GM18517 (cell line): ENCODE measurements at regions not wholly inside any gene's neighbourhood (a gene's known extent, or its start where the extent isn't known, plus 50 kb on each side); places are given as distances from the start of the nearest gene placed in this dataset.

Source experiments
- ATAC-seq: cut with Tn5 transposase; IDR thresholded peaks from one replicate; pipeline ENCODE4 v1.9.1; 2021; ENCODE audit warnings: mild to moderate bottlenecking, moderate library complexity; ENCODE audit not compliant: unreplicated experiment

GRCh38 chr12:59010941-59011340 lies 90.6 kb upstream of the LRIG3 start:
- no peak for ATAC-seq

DNA sequence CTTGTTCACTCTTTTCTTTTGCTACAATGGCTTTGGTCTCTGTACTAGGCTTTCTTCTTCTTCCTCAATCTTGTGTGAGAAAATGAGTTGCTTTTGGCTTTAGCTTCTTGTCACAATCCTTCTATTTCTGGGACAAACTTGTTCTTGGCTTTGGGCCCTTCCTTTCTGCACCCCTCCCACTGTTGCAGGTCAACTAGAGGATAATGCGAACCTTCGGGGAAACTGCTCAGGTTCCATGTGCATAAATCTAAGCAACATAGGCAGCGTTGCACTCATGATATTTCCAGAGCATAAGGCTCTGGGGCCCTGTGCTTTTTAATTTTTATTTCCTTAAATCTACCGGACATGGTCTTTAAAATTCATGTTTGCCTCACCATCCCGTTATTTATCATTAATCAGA lies 89.8 kb upstream of the LRIG3 start:
- ATAC-seq: no peak

DNA sequence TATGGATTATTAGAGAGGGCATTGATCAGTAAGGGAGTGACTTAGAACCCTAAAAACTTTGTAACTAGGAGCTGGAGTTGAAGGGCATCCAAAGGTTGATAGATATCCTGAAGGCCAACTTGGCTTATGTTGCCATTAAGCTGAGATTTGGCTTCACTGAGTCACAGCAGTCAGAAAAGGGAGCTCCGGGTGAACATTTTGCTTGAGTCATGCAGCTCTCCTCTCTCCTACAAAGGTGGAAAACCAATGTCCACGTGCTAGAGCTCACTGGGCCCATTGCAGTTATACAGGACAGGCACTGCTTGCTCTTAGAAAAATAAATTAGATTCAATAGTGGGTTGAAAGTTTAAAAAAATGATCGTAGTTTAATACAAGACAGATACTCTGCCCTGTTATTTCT lies 87.3 kb upstream of the LRIG3 start:
- no peak for ATAC-seq

GRCh38 chr12:59005193-59005955 lies 85.1 kb upstream of the LRIG3 start:
- no peak for ATAC-seq

GRCh38 chr12:59004456-59004855 lies 84.2 kb upstream of the LRIG3 start:
- no peak for ATAC-seq

DNA sequence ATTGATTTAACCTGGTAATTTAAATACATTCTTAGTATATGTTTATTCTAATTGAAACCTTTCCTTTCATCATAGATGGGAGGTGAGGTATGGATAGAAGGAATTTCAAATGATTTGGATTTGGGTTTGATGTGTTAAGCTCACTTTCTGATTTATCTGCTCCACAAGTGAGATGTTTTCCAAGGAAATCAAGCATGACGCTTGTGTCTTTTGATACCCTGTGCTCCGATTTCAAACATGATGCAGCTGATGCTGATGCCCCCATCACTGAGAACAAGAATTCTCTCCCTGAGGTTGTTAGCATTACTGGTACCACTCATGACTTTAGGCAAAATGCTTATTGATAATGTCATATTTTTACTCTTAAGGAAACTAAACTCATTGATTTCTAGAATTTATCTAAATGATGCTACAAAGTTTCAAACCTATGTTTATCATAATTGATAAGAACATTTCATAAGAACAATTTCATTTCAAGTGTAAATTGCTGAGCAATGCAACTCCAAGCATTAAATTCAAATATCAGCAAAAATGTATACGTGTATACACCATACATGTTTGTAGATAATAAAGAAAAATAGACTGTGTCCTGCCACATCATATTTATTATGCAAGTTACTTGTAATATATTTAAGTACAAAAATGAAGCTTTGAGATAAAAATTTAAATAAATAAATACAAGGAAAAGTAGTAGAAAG lies 75.5 kb upstream of the LRIG3 start:
- ATAC-seq: no peak

GRCh38 chr12:58988643-58989344 lies 68.5 kb upstream of the LRIG3 start:
- ATAC-seq: no peak

- ATAC-seq: no peak
Measured at GRCh38 chr12:58981961-58982360, 61.7 kb upstream of the LRIG3 start.

DNA sequence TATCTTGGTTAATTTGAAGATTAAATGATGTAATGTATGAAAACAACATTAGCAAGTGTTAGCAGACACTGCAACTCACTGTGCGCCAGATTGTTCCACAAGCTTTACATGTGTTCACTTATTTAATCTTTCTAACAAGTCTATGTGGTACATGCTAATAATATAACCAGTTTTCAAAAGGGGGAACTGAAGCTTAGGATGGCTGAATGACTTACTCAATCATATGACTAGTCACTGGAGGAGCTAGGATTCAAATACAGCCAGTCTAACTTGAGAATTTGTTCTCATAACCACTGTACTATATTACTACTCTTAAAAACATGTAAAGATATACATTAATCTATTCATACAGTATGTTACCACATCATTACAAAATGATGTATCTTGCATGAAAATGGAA lies 60.5 kb upstream of the LRIG3 start:
- ATAC-seq: no peak

DNA sequence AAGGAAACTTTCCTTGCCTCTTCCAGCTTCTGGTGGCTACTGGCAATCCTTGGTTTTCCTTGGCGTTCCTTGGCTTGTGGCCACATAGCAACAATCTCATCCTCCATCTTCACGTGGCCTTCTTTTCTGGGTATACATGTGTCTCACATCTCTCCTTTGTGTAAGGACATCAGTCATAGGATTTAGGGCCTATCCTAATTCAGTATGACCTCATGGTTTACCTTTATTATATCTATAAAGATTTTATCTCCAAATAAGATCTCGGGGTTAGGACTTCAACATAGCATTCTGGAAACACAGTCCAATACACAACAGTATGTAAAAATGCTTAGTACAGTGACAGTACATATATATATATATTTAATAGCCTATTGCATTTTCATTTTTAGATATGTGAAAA lies 58.4 kb upstream of the LRIG3 start:
- ATAC-seq: no peak

DNA sequence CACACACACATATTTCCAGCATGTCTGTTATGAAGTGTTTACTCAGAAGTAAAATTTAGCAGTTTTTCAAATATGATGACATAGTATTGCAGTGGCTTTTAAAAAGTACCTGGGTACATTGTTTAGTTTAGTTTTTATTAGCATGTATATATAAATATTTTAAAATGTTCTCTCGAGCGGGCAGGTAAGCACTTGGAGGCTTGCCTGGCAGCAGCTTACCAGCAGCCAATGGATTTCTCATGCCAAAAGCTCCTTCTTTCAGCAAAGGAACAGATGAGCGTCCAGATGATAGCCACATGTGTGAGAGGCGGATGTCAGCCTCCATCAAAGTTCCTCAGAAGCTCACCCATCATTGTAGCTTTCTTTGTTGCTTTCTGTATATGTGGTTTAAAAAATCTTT lies 57.2 kb upstream of the LRIG3 start:
- ATAC-seq: no peak

- no peak for ATAC-seq
Measured at GRCh38 chr12:58976146-58976545, 55.8 kb upstream of the LRIG3 start.
